ENCODE measurements at regions not wholly inside any gene's neighbourhood (a gene's known extent, or its start where the extent isn't known, plus 50 kb on each side); places are given as distances from the start of the nearest gene placed in this dataset.

GRCh38 chrX:131723646-131724045, 179.8 kb downstream of the OR13H1 start:
- TF ChIP-seq CTCF (IDR thresholded peaks at IDR 0.05) (no peak), POLR2A (IDR thresholded peaks at IDR 0.05) (no peak), EP300 (IDR thresholded peaks at IDR 0.05) (no peak)
